ENCODE measurements at regions not wholly inside any gene's neighbourhood (a gene's known extent, or its start where the extent isn't known, plus 50 kb on each side); places are given as distances from the start of the nearest gene placed in this dataset.
"Not testable (repeated sequence)": the region's sequence is repeated elsewhere in the genome, so short reads cannot be mapped to it uniquely, and the experiment has no call there.

DNA sequence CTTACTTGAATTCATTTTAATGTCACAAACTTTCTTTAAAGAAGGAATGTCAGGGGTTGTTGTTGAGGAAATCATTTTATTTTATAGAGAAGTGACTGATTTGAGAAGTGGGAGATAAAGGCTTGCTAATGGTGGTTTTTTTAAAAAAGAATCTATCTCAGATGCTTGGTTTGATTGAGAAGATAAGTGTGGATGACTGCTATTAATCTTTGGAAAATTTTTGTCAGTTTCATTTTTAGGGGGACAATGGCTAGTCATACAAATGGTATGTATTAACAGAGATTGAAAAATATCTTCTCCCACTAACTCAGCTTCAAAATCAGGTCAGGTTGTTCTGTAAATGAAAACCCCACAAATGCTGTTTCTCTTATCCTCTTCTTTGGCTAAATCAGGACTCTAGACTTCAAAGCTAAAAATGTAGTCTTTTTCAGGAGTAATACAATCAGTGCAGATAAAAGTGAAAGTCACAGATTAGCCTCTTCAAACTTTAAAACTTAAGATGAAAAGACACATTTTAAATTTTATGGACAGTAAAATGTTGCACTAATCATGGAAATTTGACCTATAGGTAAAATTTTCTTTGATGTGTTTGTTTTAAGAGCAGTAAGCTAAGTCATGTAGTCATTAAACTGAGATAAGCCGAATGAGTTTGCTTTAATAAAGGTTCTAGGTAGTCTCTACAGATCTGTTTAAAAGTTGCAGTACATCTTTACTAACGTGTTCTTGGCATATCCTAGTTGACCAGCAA, 674.2 kb upstream of the VRK2 start:
- no peak for DNase-seq

DNA sequence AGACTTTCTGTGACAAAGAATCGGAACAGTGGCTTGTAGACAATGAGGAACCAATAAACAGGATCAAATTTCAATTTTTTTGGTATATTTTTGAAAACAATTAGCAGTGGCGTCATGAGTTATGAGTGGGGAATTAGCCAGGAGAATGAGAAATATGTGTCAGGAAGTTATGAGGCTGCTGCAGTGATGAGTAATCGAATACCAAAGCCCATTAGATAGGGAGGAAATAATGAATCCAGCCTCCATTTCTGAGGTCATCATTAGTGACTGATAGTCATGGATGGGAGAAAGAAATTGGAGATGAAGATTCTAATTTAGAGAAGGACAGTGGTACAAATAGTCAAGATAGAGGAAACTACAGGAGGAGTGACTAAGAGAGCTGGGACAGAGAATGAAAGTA, 673.1 kb upstream of the VRK2 start:
- no peak for DNase-seq

DNA sequence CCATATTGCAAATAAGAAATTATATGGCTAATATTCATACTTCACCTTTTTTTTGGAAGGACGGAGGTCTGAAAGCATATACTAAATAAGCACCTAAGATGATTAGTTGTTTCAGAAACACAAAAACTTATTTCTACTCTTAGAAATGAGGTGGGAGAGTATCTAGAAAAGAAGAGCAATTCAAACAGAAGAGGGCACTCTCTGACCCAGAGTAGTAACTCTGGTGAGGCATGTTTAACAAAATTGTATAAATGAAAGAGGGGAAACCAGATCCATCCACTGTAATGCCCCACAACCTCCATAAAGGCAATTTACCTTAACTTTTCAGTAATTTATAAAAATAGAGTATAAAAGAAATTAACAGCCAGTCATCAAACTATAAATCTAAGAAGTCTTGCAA, 669.6 kb upstream of the VRK2 start:
- DNase-seq, result no peak

DNA sequence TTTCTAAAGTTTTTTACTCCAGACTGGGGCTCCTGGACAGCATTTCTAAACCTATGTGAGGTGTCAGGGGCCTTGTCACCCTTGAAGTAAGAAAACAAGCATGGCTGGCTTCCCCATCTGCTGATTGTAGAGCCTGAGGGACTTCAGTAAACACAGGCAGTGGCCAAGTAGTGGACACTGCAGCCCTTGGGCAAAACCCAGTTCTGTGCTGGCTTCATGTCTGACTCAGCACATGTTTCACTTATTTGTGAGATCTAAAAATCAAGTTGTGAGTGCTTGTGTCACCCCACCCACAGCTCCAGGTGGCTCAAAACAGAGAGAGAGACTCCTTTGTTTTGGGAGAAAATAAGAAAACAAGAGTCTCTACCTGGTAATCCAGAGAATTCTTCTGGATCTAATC, 660.3 kb upstream of the VRK2 start:
- DNase-seq, result no peak

DNA sequence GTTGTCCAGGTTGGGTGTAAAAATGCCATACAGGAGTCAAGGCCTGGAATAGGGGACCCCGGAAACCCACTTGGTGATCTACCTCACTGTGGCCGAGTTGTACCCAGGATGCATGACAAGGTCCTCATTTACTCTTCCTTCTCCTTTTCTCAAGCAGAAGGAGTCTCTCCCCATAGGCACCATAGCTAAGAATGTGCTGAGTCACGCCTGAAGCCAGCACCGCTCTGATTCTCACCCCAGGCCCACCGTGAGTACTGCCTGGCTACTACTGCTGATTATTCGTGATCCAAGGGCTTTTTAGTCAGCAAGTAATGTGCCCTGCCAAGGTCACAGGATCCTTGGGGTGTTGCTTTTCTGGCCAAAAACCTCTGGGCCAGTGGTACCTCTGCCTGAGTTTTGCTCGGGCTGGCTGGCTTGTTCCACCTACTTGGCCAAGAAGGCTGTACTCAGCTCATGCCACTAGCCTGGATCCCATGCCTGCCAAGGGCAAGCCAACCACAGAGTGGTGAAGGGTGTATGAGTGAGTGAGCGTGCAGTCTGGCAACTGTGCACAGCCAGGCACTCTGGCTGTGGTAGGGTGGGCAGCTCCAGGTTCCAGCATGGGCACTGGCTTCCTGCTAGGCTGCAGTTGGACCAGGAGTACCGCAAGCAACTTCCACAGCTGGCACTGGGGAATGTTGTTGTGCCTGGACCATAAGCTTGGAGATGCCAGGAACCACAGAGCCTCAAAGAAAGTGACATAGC, 650.1 kb upstream of the VRK2 start:
- peak in 1 of 2 donors; percentile 18 for DNase-seq

DNA sequence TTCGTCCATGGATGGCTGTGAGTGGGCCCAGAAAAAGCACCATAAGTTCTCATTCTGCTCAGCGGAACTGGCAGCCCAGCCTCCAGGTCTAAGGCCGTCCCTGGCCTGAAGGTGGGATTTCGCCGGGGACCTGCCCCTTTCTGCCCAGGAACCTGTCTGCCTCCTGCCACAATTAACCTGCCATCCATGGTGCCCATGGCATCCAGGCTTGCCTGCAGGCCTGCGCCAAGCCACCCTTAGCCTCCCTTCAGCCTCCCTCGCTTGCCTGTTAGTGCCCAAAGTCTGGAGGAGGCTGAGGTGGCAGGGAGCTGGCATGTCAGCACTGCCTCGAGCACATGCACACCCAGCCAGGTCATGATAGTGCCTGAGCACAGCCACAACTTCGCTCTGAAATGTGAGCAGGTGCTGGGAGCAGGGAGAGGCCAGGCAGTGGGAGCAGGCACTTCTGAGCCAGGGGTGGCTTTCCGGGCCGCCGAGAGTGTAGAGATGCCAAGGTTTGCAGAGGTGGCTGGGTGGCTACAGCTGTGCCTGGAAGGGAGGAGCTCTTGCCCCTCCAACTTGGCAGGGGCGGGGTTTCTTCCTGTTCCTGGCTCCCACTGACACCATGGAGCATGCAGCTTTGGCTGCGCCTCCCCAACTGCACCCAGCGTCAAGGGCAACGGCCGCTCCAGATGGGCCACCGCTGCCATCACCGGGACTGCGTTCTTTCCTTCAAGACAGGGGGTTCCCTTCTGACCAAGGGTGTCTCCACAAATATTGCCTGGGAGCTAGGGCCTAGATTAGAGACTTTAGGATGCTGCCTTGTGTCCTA, 648.9 kb upstream of the VRK2 start:
- DNase-seq, result no peak

DNA sequence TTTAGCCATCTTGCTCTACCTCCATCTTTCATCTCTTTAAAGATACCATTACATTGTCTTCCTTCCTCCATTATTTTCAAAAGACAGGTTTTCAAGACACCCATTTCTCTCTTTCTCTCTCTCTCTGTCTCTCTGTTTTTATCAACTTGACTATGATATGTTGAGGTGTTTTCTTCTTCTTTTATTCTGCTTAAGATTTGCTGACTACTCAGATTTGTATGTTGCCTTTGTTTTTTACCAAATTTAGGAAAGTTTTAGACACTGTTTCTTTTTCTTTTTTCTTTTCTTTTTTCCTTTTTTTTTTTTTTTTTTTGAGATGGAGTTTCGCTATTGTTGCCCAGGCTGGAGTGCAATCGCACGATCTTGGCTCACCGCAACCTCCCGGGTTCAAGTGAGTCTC, 647.5 kb upstream of the VRK2 start:
- no peak for DNase-seq

DNA sequence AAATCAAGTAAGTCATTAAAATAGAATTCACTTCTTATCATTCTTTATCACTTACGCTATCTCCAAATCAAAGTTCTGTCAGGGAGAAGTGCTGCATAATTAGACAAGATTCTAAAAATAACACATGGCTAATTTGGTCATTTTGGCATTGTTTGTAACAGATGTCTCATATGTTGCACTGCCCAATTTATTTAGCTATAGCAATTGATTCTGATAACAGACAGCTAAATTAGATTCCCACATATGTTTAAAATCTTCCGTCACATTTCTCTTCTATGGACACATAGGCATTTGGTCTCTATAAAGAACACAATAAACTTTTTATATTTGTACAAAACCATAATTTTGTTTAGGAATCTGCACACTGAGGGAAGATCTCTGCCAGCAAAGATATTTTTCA, 644.5 kb upstream of the VRK2 start:
- DNase-seq, result no peak

DNA sequence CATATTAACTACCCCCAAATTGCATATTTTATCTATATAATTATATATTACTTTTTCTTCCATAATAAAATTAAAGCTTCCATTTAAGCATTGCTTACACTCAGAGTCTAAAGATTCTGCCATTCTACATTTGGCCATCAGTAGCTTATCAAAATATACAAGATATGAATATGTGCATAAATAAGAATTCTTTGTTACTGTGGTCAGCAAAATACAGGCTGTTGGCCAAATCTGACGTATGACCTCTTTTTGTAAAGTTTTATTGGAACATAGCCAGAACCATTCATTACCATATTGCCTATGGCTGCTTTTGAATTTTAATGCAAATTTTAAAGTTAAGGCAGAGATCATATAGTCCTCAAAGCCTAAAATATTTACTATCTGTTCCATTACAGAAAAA, 643.9 kb upstream of the VRK2 start:
- DNase-seq, result no peak

DNA sequence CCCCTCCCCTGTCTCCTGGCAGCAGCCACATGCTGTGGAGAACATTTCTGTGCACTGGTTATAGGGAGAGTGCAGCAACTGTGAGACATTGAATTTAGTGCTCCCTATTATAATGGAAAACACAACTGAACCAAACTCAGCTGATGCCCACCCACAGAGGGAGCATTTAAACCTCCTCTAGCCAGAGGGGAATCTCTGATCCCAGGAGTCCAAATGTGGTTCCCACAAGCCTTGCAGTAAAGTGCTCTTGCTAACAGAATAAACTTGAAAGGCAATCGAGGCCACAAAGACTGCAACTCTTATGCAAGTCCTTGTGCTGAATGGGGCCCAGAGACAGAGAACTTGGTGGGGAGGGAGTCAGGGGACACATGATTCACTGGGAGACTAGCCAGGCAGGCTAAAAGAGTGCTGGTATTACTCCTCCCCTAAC, 638.8 kb upstream of the VRK2 start:
- no peak for DNase-seq

DNA sequence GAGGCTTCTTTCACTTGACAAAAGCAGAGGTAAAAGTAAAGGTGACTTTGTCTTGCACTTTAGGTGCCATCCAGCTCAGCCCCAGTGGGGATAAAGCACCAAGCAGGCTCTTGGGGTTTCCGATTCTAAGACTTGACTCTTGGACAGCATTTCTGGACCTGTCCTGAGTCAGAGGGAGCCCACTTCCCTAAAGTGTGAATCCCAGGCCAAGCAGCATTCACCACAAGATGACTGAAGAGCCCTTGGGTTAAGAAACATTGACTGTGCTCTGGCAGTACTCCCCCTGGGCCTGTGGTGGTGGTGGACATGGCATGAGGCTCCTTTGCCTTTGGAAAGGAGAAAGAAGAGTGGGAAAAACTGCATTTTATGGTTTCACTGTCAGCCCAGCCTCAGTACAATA, 638.0 kb upstream of the VRK2 start:
- DNase-seq, result no peak

DNA sequence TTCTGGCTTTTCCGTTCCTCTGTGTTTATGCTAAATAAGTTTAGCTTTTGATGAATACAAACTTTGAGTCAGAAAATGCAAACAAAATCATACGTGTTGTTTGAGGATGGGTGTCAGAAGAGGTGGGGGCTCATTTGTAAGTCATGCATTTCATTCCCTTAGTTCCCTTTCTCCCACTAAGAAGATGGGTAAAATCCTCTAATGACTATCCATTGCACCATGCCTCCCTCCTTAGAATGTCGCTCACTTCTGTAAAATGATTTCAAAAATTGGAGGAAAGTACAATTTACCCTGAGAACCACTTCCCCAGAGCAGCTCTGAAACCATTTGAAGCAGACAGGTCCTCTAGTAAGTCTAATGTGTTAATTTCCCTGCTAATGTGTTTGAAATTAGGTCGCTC, 629.6 kb upstream of the VRK2 start:
- no peak for DNase-seq

DNA sequence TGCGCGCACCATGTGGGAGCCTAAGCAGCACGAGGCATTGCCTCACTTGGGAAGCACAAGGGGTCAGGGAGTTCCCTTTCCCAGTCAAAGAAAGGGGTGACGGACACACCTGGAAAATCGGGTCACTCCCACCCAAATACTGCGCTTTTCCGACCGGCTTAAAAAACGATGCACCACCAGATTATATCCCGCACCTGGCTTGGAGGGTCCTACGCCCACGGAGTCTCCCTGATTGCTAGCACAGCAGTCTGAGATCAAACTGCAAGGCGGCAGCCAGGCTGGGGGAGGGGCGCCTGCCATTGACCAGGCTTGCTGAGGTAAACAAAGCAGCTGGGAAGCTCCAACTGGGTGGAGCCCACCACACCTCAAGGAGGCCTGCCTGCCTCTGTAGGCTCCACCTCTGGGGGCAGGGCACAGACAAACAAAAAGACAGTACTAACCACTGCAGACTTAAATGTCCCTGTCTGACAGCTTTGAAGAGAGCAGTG, 627.7 kb upstream of the VRK2 start:
- not testable (repeated sequence) for DNase-seq

DNA sequence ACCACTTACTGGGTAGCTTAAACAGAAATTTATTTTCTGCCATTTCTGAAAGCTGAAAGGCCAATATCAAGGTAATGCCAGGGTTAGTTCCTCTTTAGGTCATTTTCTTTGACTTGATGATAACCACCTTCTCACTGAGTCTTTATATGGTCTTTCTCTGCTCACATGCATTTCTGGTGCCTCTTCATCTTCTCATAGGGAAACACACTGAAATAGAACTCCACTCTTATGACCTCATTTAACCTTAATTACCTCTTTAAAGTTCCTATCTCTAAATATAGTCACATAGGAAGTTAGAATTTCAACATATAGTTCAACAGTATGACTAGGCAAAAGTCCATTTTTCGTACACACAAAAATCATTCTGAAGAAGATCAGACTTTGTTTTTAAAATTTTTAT, 616.8 kb upstream of the VRK2 start:
- DNase-seq, result no peak

DNA sequence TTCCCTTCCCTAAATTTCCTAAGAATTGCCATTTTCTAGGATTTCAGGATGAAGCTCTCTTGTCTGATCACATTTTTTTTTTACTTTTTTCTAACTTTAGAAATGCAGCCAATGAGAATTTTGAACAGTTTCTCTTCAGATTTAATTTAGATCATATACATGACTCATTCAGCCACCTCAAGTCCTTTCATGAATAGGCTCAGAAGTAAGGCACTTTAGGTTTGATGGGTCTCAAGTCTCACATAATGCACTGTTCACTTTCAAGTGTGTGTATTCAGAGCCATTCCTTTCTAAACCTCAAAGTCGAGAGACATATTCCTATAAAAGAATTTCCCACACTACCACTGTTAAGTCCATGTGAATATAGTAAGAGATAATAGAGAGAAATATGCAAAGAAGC, 614.1 kb upstream of the VRK2 start:
- DNase-seq, result no peak

DNA sequence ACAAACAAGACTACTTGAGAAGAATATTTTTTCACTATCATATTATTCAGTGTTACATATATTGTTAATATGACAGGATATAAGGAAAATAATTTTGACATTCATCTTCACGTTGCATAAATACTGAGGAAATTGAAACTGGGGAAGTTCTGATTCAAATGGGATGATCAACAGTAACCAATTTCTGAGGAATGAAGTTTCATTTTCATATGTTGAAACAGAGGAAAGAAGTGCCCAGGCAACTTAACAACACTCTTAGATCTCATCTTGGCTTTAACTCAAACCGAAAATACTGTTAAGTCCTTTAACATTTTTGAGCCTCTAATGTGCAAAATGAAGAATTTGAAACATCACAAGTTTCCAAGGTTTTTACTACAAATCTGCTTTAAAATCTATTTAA, 612.2 kb upstream of the VRK2 start:
- DNase-seq, result no peak

DNA sequence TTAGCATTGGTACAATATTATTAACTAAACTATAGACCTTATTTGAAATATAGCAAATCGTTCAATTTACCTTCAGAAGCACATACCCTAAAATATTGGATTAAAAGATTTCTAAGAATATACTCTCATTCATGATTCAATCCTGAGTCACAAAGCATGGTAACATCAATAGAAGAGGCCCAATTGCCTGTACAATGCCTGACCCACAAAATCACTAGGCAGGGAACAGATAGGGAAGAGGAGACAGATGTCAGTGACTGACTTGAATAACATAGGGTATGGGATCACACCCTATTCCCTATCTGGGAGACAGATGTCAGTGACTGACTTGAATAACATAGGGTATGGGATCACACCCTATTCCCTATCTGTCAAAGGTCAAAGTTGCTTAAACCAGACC, 611.6 kb upstream of the VRK2 start:
- no peak for DNase-seq

DNA sequence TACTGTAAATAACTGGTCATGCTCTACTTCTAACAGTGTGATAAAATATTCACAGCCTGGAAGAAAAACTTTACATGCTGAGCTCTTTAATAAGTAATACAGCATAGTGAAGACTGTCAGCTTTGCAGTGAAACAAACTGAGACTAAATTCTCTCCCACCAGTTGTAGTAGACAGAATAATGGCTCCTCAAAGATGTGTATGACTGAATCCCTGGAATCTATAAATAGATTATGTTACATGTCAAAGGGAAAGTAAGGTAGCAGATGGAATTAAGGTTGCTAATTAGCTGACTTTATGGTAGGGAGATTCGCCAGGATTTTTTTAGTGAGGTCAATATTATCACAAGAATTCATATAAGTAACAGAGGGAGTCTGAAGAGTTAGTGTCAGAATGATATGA, 609.5 kb upstream of the VRK2 start:
- no peak for DNase-seq

DNA sequence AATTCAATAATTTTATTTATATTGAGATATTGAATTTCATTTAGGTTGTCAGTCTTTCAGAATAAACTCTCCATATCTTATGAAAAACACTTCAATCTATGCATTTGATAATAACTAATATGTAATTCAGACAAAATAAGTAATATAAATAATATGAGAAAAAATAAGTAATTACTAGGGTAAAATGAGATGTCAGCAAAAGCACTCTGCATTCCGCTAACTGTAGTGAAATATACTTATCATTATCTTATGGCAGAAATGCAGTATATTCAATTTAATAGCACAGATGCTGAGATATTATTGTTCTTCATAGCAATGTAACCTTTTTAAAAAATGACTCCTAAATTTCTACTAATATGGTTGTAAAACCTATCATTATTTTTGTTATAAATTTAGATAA, 606.2 kb upstream of the VRK2 start:
- no peak for DNase-seq

DNA sequence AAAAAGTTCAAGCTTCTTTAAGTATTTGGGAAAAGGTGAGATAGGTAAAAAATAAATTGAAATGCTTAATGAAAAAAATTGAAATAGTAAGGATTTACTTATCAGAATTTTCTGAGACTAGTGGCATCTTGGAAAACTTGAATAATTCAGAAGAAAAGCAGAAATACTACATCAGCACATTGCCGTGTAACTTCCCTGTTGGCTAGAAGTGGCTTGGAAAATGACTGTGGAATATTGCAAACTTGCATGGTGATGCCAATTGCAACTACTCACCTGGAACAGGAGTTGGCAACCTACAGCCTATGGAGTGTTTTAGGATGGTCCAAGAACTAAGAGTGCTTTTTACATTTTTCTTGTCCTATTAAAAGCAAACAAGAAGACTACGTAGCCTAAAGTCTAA, 603.5 kb upstream of the VRK2 start:
- DNase-seq, result no peak

DNA sequence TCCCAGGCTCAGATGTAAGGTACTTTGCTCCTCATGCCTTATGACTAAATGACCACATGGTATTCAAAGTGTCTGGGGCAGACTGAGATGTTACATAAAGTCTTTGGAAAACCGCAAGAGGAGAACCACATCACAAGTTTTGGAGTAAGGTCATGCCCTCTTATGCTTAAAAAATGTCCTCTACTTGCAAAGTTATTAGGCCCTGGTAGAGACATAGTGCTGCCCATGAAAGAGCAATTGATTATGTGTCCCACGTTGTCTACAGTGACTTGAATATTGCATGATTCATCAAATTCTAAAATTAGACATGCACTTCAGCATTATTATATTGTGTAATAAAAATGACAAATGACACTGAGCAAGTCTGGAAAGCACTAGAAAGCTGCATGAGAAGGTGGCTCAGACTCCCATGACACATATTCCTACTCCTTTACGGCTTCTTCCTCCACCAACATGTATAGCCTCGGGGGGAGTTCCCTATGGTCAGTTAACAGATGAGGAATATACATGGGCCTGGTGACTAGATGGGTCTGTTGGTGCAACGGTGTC, 602.6 kb upstream of the VRK2 start:
- peak in 1 of 2 donors; percentile 49 for DNase-seq

DNA sequence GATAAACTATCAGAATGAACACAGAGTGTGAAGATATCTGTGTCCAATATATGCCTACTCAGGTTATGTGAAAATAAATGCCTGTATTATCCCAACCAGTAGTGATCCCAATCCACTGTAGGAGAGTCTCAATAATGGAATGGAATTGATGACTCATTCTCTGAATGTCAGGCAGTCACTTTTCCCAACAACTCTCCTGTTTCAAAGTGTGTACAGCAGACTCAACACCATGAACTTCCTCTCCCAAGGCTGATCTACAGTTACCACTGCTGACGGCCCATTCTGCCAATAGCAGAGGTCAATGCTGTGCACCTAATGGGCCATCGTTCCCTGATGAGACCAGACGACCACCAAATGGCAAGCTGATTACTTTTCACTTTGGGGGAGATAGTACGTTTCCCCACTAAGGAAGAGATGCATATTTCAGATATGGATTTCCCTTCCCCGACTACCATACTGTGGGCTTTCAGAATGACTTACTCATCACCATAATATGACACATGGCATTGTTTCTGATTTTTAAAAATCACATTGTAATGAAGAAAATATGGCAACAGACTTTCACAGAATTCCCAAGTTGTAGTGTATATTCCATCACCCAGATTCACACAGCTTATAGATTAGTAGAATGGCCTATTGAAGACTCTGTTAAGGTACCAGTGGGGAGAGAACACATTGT, 601.7 kb upstream of the VRK2 start:
- no peak for DNase-seq

DNA sequence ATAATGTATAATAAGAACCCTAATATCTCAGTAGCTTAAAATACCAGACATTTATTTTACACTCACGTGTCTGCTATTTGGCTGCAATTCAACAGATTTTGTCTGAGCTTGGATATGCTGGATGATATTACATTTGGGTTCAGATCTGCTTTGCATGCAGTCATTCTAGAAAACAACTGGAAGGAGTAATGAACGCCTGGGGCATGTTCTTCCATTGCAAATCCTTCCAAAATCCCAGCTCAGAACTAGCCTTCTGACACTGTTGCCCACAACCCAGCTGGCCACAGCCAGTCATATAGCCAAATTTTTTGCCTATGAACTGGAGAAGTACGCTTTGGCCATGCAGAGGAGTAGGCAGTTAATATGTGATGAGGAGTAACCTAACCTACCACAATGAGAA, 597.8 kb upstream of the VRK2 start:
- DNase-seq, result no peak
